HPDE6-E6E7 (cell line): ENCODE measurements at regions not wholly inside any gene's neighbourhood (a gene's known extent, or its start where the extent isn't known, plus 50 kb on each side); places are given as distances from the start of the nearest gene placed in this dataset.
"Not testable (repeated sequence)": the region's sequence is repeated elsewhere in the genome, so short reads cannot be mapped to it uniquely, and the experiment has no call there.

Experiments
- DNase-seq: peaks from one replicate; pipeline ENCODE4 v3.0.0; 2011; ENCODE audit warnings: missing footprints; ENCODE audit errors: extremely low spot score

DNA sequence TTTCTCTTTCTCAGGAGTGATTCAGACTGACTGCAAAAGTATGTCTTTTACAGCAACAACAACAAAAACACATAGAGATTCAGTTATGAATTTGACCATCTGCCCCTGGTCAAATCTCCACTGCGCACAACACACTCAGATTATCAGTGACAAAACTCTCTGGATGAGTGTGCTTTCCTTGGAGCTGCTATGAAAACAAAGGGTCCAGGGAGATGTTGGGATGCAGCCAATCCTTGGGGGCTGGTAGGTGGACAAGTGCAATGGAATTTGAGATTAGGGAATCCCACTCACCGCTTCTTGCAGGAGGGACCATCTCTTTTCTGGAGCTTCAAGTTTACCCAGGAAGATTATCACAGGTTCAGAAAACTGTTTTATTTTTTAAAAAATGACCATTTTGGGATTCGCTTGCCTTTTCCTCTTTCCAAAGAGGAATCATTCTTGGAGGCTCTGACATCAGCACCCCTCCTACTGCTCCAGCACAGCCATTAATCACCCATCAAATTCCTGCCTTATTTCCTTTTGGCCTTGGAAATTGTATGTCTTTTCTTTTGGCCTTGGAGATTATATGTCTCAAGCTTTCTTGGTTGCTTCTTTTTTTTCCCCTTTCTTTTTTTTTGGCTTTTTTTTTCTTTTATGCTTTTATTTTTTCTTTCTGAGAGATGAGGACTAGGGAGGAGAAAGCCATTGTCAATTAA is 311.8 kb downstream of the TSHZ3 start:
- DNase-seq: no peak

DNA sequence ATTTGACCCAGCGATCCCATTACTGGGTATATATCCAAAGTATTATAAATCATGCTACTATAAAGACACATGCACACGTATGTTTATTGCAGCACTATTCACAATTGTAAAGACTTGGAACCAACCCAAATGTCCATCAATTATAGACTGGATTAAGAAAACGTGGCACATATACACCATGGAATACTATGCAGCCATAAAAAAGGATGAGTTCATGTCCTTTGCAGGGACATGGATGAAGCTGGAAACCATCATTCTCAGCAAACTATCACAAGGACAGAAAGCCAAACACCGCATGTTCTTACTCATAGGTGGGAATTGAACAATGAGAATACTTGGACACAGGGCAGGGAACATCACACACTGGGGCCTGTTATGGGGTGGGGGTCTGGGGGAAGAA is 317.8 kb downstream of the TSHZ3 start:
- not testable (repeated sequence) for DNase-seq

DNA sequence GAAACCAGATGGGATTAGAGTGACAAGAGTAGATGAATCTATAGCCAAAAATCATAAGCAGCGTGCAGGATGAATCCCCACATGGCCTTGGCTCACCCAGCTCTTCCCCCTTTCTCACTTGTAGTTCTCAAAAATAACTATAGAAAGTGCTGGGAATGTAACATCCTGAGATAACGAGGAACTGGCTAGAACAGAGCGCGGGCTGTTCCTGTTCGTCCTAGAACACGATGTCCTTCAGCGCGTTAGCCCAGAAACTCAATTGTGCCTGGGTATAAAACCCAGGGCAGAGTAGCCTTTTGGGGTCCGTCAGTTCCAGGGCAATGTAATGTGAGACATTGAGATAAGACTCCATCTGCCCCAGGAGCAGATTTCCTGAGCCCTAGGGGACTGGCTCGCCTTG is 326.2 kb downstream of the TSHZ3 start:
- DNase-seq: no peak

DNA sequence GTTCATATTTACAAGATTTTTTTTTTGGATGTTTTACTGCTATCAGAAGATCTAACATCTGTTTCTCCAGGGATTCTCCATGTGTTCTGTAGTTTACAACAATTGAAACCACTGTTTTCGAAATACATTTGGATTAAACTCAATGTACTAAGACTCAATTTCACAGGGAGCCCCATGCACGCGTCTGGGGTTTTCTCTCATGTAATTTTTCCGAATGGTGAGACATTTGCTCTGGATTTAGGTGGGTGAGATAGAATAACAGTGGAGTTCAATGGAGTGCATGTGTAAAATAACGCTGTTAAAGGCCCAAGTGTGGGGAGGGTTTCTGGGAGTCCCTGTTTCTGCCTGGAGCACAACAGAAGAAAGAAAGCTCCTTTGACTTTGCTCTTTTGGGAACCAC is 330.3 kb downstream of the TSHZ3 start:
- no peak for DNase-seq

DNA sequence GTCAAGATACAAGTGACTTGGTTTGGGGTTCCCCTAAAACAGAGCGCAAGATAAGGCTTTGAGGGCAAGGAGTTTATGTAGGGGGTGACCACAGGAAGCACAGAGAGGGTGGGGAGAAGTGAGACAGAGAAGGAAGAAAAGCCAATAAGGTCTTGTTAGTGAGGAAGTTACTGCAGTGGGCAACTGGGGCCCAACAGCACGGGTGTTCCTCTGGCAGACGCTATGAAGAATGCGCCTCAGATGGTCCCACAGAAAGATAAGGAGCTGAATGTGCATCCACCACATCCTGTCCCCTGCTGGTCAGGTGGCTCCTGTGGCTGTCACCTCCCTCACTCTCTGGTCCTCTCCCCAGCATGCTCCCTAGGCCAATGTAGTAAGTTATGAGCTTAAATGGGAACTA is 333.5 kb downstream of the TSHZ3 start:
- no peak for DNase-seq

DNA sequence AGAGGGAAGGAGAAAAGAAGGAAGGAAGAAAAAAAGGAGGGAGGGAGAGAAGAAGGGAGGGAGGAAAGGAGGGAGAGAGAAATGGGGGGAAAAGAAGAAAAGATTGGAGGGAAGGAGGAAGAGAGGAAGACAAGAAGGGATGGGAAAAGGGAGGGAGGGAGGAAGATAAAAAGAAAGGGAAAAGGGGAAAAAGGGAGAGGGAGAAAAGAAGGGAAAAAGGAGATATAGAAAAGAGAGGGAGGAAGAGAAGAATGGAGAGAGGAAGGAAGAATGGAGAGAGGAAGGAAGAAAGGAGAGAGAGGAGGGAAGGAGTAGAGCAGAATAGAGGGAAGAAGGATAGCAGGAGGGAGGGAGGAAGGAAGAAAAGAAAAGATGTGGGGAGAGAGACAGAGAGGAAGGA is 334.6 kb downstream of the TSHZ3 start:
- DNase-seq: no peak

DNA sequence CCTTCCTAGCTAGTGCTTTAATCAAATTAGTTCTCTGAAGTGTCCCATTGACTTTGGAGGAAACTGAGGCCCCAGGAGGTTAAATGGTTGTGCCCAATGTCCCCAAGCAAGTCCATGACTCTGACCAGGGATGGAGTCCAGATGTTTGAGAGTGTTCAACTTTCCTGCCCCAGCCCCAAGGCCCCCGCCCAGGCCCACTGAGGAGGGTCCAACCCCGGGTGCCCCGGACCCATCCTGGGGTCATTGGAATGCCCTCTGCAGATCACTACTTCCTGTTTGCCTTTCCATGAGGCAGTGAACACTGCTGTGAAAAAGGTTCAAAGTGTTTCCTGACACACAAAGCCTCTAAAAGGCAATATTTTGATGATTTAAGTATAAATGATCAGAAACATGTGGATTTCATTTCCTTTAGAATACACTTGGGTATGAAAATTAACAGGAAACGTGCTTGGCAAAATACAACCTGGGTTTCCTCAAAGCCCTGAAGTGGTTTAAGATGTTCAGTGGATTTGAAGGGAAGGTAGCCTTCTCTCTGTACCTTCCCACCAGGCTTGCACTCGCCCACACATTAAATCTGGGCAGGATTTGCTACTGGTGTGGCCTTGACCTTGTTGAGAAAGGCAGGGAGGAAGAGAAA is 335.7 kb downstream of the TSHZ3 start:
- DNase-seq: no peak

DNA sequence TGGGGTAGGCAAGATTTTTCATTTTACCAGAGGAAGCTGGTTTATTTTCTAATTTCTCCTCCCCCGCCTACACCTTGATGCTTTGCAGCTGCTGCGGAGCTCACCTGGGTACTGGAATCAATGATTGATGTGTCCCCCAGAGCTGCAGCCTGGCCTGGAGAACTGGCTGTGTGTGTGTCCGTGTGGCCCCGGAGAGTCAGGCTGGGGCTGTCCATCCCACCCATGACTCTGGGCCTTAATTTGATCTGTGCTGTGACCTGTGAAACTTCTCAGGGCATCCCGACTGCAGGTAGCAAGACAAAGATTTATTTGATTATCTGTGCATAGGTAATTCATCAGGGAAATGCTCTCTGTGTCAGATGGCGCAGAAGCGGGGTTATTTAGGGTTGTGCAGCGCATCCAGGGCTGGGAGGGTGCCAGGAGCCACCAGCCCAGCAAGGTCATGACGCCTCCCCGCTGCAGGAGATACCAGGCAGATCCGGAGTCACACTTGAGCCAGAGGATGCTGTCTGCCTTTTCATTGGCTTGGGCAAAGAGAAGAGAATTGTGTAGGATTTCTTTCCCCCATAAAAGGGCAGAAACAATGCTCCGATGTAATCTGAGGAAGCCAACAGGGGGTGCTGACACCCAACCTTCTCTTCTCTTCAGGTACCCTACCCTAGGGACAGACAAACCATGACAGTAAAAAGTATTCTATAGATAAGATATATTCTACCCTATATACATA is 346.6 kb downstream of the TSHZ3 start:
- DNase-seq: no peak

DNA sequence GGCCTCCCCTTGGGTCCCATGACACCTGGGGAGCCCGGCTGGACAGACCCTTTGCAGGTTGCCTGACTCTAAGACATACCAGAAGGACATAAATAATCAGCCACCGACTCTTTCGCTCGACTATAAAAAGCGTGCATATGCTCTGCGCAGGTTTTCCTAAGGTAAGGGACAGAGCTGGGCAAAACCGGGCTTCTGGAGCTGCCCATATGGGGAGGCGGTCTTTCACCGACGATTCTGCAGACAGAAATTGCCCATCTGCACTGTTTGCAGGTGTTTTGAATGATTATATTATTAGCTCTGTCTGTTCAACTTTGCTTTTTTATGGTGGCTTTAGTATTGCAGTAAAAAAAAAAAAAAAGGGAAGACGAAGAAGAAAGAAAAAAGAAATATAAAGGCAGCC is 347.2 kb downstream of the TSHZ3 start:
- DNase-seq: no peak

DNA sequence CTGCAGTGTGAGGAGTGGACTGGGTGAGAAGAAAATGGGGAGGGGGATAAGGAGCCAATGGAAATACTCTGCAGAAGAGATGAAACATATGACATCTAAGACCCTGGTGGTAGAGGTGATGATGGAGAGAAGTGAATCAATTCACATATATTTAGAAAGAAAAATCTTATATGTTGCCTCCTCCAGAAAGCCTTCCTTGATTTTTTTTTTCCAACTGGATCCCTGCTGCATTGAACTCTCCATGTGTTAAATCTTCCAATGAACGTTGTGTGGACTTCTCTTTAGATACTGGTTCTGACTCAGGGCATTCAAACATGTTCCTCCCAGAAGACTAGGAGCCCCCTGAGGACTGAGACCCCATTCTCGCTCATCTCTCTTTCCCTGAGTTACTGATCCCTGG is 348.3 kb downstream of the TSHZ3 start:
- DNase-seq: no peak

DNA sequence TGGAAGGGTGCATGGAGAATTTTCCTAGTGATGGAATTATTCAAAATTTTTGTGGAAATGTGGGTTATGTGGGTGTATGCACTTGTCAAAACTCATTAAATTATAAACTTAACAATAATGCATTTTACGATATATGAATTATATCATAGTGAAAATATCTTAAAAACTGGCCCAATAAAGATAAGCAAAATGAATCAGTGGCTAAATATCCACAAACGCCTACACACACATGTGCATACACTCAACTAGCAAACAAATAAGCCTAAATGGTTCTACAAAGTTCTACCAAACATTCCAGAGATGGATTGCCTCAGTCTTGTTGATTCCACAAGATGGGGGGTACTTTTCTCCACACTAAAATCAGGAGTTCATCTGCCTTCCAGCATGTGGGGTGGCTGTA is 349.5 kb downstream of the TSHZ3 start:
- no peak for DNase-seq

DNA sequence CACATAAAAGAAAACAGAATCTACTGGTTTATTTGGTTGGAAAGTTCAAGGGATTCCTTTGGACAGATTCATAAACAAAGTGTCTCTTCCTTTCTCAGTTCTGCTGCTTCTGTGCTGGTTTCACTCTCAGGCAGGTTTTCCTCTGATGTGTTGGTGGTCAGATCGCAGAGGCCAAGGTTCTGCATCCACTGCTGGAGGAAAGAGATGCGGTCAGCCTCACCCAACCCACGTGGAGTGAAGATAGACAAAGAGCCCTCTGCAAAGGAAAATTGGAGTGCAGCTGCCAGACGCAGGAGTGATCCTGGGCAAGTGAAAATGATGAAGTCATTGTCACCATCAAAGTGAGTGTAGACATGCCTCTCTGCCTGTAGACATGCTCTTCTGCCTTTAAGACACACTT is 352.0 kb downstream of the TSHZ3 start:
- no peak for DNase-seq

DNA sequence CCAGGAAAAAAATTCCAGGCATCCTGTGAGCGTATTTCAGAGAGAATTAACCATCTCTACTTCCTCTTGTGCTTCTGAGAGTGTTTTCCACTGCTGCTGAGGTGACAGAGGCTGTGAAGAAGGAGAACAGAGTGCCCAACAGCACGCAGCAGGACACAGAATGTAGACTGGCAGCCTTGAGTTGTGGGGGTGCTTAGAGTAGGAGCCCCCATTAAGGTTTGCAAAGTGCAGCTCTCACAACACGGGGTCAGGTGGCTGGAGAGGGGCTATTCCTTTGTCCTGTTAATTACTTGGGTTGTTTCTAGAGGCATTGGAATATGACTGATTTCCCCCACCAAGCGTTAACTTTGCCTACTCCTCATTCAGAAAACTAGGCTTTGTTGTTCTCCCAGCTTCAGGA is 370.6 kb downstream of the TSHZ3 start:
- DNase-seq: no peak

DNA sequence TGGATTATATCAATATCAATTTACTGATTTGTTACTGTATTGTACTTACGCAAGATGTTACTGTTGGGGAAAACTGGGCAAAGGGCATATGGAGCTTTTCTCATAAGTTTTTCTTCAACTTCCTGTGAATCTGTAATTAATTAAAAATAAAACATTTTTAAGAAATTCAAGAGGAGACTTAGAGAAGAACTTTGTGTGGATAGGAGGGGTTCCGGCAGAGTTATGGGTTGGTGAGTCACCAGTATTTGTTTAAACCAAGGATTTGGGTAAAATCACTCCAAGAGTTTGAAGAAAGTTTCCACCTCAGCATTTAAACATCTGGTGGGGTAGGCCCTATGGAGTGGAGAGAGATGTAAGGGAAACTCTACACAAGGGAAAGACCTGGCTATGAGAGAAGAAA is 379.6 kb downstream of the TSHZ3 start:
- DNase-seq: no peak

DNA sequence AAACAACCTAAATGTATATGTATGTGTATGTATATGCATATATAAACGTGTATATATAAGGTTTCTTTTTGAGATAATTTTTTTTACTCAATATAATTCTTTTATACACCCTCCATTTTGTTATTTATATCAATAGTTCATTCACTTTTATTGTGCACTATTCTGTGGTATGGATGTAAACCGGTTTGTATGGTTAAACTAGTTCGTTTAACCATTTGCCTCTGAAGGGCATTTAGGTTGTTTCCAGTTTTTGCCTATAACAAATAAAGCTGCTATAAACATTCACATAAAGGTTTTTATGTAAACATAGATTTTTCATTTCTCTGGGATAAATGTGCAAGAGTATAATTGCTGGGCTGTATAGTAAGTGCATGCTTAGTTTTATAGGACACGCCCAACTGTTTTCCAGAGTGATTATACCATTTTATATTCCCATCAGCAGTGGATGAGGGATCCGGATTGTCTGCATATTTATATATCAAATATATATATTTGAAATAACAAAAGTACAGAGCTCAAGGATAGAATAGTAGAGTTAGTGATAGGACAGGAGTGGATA is 380.3 kb downstream of the TSHZ3 start:
- no peak for DNase-seq

DNA sequence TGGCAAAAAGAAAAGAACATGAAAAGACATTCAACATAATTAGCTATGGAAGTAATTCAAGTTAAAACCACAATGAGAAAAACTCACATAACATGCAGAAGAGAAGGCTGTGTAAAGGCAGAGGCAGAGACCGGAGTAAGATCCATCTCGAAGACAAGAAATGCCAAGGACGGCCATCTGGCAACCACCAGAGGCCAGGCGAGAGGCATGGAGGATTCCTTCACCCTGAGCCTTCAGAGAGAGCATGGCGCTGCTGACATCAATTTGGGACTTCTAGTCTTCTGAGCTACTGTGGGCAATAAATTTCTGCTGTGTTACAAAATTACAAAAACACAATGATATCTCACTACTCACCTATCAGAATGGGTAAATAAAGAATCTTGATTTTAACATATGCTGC is 381.0 kb downstream of the TSHZ3 start:
- DNase-seq: no peak

DNA sequence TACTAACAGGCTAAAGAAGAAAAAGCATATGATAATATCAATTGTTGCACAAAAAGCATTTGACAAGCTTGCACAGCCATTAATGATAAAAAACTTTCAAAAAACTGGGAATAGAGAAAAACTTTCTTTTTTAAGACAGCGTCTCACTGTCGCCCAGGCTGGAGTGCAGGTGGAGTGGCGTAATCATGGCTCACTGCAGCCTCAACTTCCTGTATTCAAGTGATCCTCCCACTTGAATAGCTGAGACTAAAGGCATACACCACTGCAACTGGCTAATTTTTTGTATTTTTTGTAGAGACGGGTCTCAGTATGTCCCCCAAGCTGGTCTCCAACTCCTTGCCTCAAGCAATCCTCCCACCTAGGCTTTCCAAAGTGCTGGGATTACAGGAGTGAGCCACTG is 382.8 kb downstream of the TSHZ3 start:
- no peak for DNase-seq

DNA sequence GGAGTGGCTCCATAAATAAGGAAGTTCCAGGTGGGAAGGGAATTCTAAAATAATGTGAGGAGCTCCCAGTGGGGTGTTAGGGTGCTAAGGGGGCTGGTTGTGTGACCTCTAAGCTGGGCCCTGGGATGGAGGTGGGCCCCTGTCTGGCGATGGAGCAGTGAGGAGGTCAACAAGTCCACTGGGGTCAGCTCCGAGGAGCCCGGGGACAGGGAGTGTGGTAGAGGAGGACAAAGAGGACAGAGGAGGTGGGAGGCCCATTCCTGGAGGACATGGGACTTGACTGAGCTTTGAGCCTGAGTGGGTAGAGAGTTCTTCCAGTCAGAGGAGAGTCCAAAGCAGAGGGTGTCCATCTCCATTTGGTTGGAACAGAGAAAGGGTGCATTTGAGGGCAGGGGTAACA is 390.2 kb downstream of the TSHZ3 start:
- DNase-seq: no peak

DNA sequence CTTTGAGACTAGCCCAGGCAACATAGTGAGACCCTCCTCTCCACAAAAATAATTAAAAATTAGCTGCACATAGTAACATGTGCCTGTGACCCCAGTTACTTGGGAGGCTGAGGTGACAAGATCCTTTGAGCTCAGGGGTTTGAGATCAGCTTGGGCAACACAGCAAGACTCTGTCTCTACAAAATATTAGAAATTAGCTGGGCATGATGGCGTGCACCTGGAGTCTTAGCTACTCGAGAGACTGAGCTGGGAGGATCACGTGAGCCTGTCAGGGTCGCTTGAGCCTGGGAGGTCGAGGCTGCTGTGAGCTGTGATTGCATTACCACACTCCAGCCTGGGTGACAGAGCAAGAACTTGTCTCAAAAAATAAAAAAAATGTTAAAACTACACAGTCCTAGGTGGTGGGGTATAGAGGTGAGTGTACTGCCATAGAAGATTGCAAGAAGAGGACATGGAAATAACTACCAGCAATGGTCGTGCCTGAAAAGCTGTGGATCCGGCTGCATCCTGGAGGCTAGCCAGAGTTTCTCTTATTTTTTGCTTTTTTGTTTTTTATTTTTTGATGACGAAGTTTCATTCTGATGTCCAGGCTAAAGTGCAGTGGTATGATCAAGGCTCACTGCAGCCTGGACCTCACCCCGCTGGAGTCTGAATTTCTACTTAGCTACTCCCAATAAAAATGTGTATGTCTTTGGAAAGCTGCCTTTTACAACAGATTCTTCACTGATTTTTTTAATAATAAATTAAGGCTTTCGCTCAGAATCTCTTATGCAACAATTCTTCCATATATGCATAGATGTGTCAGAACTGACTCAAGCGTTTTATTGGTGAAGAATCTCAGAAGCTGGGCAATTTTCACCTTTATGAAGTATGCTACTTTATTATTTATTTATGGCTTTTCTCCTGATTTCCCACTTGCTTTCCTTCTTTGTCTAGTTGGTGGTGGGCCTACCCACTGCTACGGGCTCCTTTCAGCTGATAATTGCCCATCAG is 393.8 kb downstream of the TSHZ3 start:
- DNase-seq: no peak

DNA sequence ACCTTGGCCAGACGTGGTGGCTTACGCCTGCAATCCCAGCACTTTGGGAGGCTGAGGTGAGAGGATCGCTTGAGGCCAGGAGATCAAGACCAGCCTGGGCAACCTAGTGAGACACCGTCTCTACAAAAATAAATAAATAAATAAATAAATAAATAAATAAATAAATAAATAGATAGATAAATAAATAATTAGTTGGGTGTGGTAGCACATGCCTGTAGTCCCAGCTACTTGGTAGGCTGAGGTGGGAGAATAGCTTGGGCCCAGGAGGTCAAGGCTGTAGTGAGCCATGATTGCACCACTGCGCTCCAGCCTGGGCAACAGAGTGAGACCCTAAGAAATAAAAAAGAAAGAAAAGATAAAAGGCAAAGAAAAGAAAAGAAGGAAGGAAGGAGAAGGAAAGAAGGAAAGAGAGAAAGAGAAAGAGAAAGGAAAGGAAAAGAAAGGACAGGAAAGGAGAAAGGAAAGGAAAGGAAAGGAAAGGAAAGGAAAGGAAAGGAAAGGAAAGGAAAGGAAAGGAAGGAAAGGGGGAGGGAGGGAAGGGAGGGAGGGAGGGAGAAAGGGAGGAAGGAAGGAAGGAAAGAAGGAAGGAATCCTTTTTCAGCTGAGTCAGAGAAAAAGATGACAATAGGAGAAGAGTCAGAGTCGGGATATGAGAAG is 404.8 kb downstream of the TSHZ3 start:
- DNase-seq: not testable (repeated sequence)
